ENCODE measurements at regions not wholly inside any gene's neighbourhood (a gene's known extent, or its start where the extent isn't known, plus 50 kb on each side); places are given as distances from the start of the nearest gene placed in this dataset.

- no peaks in the 10 kb centered on the region for H3K36me3 ChIP-seq
- no peaks in the 10 kb centered on the region for H3K27me3 ChIP-seq
- H3K9me3 ChIP-seq: no peaks in the 10 kb centered on the region
- H3K4me1 ChIP-seq: no peaks in the 10 kb centered on the region
- no peak for TF ChIP-seq CTCF (IDR thresholded peaks at IDR 0.05)
- no peak for TF ChIP-seq POLR2A (IDR thresholded peaks at IDR 0.05)
- 63% methylated on average over 8 of the region's 8 CpGs for WGBS (ENCODE audit: insufficient coverage, low coverage, low lambda C conversion rate, missing lambda C conversion rate)
- H3K27ac ChIP-seq: no peak overlapping the region
- DNase-seq: no peak
- no peak for ATAC-seq
- intact Hi-C loops (cut with DNase I): no loop called here
- no peak overlapping the region for H3K4me3 ChIP-seq
Observed at GRCh38 chr6:163836876-163837690, 422.6 kb downstream of the QKI start.

- DNase-seq (no peak), ATAC-seq (no peak)
- WGBS (ENCODE audit: insufficient coverage, low coverage, low lambda C conversion rate, missing lambda C conversion rate): 68% methylated on average over 13 of the region's 13 CpGs
- H3K9me3 ChIP-seq: no peaks in the 10 kb centered on the region
- no peak for TF ChIP-seq POLR2A (IDR thresholded peaks at IDR 0.05)
- no peak for TF ChIP-seq CTCF (IDR thresholded peaks at IDR 0.05)
- intact Hi-C loops (cut with DNase I): no loop called here
- H3K27ac ChIP-seq: no peak overlapping the region
- no peaks in the 10 kb centered on the region for H3K4me1 ChIP-seq
- H3K4me3 ChIP-seq: no peak overlapping the region
- H3K27me3 ChIP-seq: no peaks in the 10 kb centered on the region
- no peaks in the 10 kb centered on the region for H3K36me3 ChIP-seq
Observed at GRCh38 chr6:163835439-163836171, 421.1 kb downstream of the QKI start.

- TF ChIP-seq CTCF (IDR thresholded peaks at IDR 0.05): no peak
- no peak for TF ChIP-seq POLR2A (IDR thresholded peaks at IDR 0.05)
- Histone ChIP-seq H3K36me3 (no peaks in the 10 kb centered on the region), H3K27ac (no peak overlapping the region), H3K4me3 (no peak overlapping the region), H3K9me3 (no peaks in the 10 kb centered on the region), H3K4me1 (no peaks in the 10 kb centered on the region), H3K27me3 (no peaks in the 10 kb centered on the region)
- DNase-seq (no peak), ATAC-seq (peak in 1 of 4 donors; percentile 24)
- intact Hi-C loops (cut with DNase I): no loop called here
- 100% methylated on average over 3 of the region's 46 CpGs for WGBS (ENCODE audit: insufficient coverage, low coverage, low lambda C conversion rate, missing lambda C conversion rate)
Observed at GRCh38 chr6:163834226-163834970, 419.9 kb downstream of the QKI start.

- 94% methylated on average over 2 of the region's 2 CpGs for WGBS (ENCODE audit: insufficient coverage, low coverage, low lambda C conversion rate, missing lambda C conversion rate)
- H3K4me3 ChIP-seq: no peak overlapping the region
- no peaks in the 10 kb centered on the region for H3K27me3 ChIP-seq
- H3K36me3 ChIP-seq: no peaks in the 10 kb centered on the region
- no peak overlapping the region for H3K27ac ChIP-seq
- intact Hi-C loops (cut with DNase I): no loop called here
- ATAC-seq (no peak), DNase-seq (no peak)
- H3K4me1 ChIP-seq: peaks cover 0 to 8% (median 0%) of the 10 kb centered on the region in 4 donors
- no peak for TF ChIP-seq CTCF (IDR thresholded peaks at IDR 0.05)
- TF ChIP-seq POLR2A (IDR thresholded peaks at IDR 0.05): no peak
- no peaks in the 10 kb centered on the region for H3K9me3 ChIP-seq
Observed at GRCh38 chr6:163831736-163832135, 417.2 kb downstream of the QKI start.
